ENCODE measurements at regions not wholly inside any gene's neighbourhood (a gene's known extent, or its start where the extent isn't known, plus 50 kb on each side); places are given as distances from the start of the nearest gene placed in this dataset.

- Histone ChIP-seq H3K4me1 (ENCODE audit: insufficient read depth) (no peaks in the 10 kb centered on the region), H3K36me3 (replicated peaks; ENCODE audit: insufficient read depth, low read depth) (no peaks in the 10 kb centered on the region), H3K9me2 (replicated peaks; ENCODE audit: insufficient read depth) (no peaks in the 10 kb centered on the region), H3K4me2 (no peak overlapping the region), H3K4me3 (no peak overlapping the region), H3K9me3 (ENCODE audit: low read depth) (no peaks in the 10 kb centered on the region), H2AFZ (no peak overlapping the region), H3K79me2 (no peaks in the 10 kb centered on the region), H3K27ac (no peak overlapping the region), H3K27me3 (no peaks in the 10 kb centered on the region), H4K20me1 (ENCODE audit: insufficient read depth, poor library complexity, severe bottlenecking) (no peaks in the 10 kb centered on the region)
- 93% methylated on average over 3 of the region's 3 CpGs for WGBS (ENCODE audit: low lambda C conversion rate, missing lambda C conversion rate)
- no peak for DNase-seq (ENCODE audit: low spot score)
- TF ChIP-seq CTCF (IDR thresholded peaks at IDR 0.05; ENCODE audit: poor library complexity), result no peak
- TF ChIP-seq EZH2phosphoT487 (IDR thresholded peaks at IDR 0.05; ENCODE audit: low read depth, severe bottlenecking, unreplicated experiment), result no peak
- no peak for TF ChIP-seq EZH2 (IDR thresholded peaks at IDR 0.05; ENCODE audit: borderline replicate concordance)
These were observed 112.7 kb upstream of the TSHZ3 start for GRCh38 chr19:31461814-31462539.

GRCh38 chr19:31470229-31470939, 121.1 kb upstream of the TSHZ3 start:
- no peak overlapping the region for H3K4me2 ChIP-seq
- no peak overlapping the region for H2AFZ ChIP-seq
- 84% methylated on average over 10 of the region's 10 CpGs for WGBS (ENCODE audit: low lambda C conversion rate, missing lambda C conversion rate)
- TF ChIP-seq EZH2 (IDR thresholded peaks at IDR 0.05; ENCODE audit: borderline replicate concordance) (no peak), EZH2phosphoT487 (IDR thresholded peaks at IDR 0.05; ENCODE audit: low read depth, severe bottlenecking, unreplicated experiment) (no peak), CTCF (IDR thresholded peaks at IDR 0.05; ENCODE audit: poor library complexity) (no peak)
- H3K4me1 ChIP-seq (ENCODE audit: insufficient read depth), result no peaks in the 10 kb centered on the region
- no peaks in the 10 kb centered on the region for H3K9me2 ChIP-seq (replicated peaks; ENCODE audit: insufficient read depth)
- DNase-seq (ENCODE audit: low spot score), result no peak
- no peaks in the 10 kb centered on the region for H3K27me3 ChIP-seq
- no peaks in the 10 kb centered on the region for H3K36me3 ChIP-seq (replicated peaks; ENCODE audit: insufficient read depth, low read depth)
- no peaks in the 10 kb centered on the region for H3K79me2 ChIP-seq
- no peaks in the 10 kb centered on the region for H3K9me3 ChIP-seq (ENCODE audit: low read depth)
- no peak overlapping the region for H3K27ac ChIP-seq
- H4K20me1 ChIP-seq (ENCODE audit: insufficient read depth, poor library complexity, severe bottlenecking), result no peaks in the 10 kb centered on the region
- H3K4me3 ChIP-seq, result no peak overlapping the region

GRCh38 chr19:31470952-31471351, 121.7 kb upstream of the TSHZ3 start:
- Histone ChIP-seq H3K79me2 (no peaks in the 10 kb centered on the region), H3K4me1 (ENCODE audit: insufficient read depth) (no peaks in the 10 kb centered on the region), H3K27ac (no peak overlapping the region), H3K27me3 (no peaks in the 10 kb centered on the region), H4K20me1 (ENCODE audit: insufficient read depth, poor library complexity, severe bottlenecking) (no peaks in the 10 kb centered on the region), H3K4me3 (no peak overlapping the region), H3K9me3 (ENCODE audit: low read depth) (no peaks in the 10 kb centered on the region), H3K4me2 (no peak overlapping the region), H3K9me2 (replicated peaks; ENCODE audit: insufficient read depth) (no peaks in the 10 kb centered on the region), H2AFZ (no peak overlapping the region), H3K36me3 (replicated peaks; ENCODE audit: insufficient read depth, low read depth) (no peaks in the 10 kb centered on the region)
- no peak for DNase-seq (ENCODE audit: low spot score)
- TF ChIP-seq CTCF (IDR thresholded peaks at IDR 0.05; ENCODE audit: poor library complexity) (no peak), EZH2phosphoT487 (IDR thresholded peaks at IDR 0.05; ENCODE audit: low read depth, severe bottlenecking, unreplicated experiment) (no peak), EZH2 (IDR thresholded peaks at IDR 0.05; ENCODE audit: borderline replicate concordance) (no peak)
- 88% methylated on average over 5 of the region's 5 CpGs for WGBS (ENCODE audit: low lambda C conversion rate, missing lambda C conversion rate)
